ENCODE measurements at regions not wholly inside any gene's neighbourhood (a gene's known extent, or its start where the extent isn't known, plus 50 kb on each side); places are given as distances from the start of the nearest gene placed in this dataset.

- no peak overlapping the region for H3K4me3 ChIP-seq
- WGBS (ENCODE audit: insufficient coverage, low coverage, missing lambda C conversion rate) = 2% methylated on average over 7 of the region's 7 CpGs
- no TSS peak for BruUV-seq (replicated peaks)
- no peaks in the 10 kb centered on the region for H4K20me1 ChIP-seq (replicated peaks; ENCODE audit: control insufficient read depth, insufficient read depth, low read length)
- no peak overlapping the region for H3K27ac ChIP-seq (ENCODE audit: extremely low read depth, low read depth, low read length)
- no peaks in the 10 kb centered on the region for H3K9me3 ChIP-seq (replicated peaks; ENCODE audit: control insufficient read depth, insufficient read depth, low read depth, low read length)
- H2AFZ ChIP-seq (ENCODE audit: low read depth, low read length) = no peak overlapping the region
- POLR2A ChIA-PET = no interaction called here
- intact Hi-C loops (cut with micrococcal nuclease) = no loop called here
- no peaks in the 10 kb centered on the region for H3K36me3 ChIP-seq (ENCODE audit: control insufficient read depth, insufficient read depth, low read length)
- no peaks in the 10 kb centered on the region for H3K27me3 ChIP-seq (ENCODE audit: control insufficient read depth in 2 of 2, insufficient read depth in 2 of 2, low read length in 2 of 2)
- DNase-seq (ENCODE audit: extremely low read depth in 1 of 4, low spot score in 3 of 4) (no peak), ATAC-seq (no peak), FAIRE-seq (no peak)
- CTCF ChIA-PET (ENCODE audit: low intra/inter-chr PET ratio) = no interaction called here
- H3K79me2 ChIP-seq (ENCODE audit: control insufficient read depth, insufficient read depth, low read length) = no peaks in the 10 kb centered on the region
- no peak overlapping the region for H3K9ac ChIP-seq (ENCODE audit: insufficient read depth in 1 of 2, low read depth in 2 of 2, low read length in 2 of 2)
- H3K4me2 ChIP-seq (ENCODE audit: insufficient read depth, low read length) = no peak overlapping the region
- H3K9me1 ChIP-seq (ENCODE audit: control insufficient read depth, insufficient read depth, low read length) = no peaks in the 10 kb centered on the region
- in situ Hi-C loops (cut with MboI) = no loop called here
- H3K4me1 ChIP-seq (replicated peaks in 1 of 2; ENCODE audit: control insufficient read depth in 2 of 2, insufficient read depth in 2 of 2, low read length in 2 of 2) = no peaks in the 10 kb centered on the region
- TF ChIP-seq ZFP36 (IDR thresholded peaks at IDR 0.05; ENCODE audit: low read depth, low read length, partially characterized antibody) = no peak
- no peak for TF ChIP-seq ZNF324 (CRISPR knock-in tag; IDR thresholded peaks at IDR 0.05)
- no peak for TF ChIP-seq NUFIP1 (IDR thresholded peaks at IDR 0.05; ENCODE audit: partially characterized antibody)
- TF ChIP-seq NR2F6 (CRISPR knock-in tag; IDR thresholded peaks at IDR 0.05) = no peak
- TF ChIP-seq RBM25 (IDR thresholded peaks at IDR 0.05; ENCODE audit: low read depth, low read length, severe bottlenecking) = no peak
- TF ChIP-seq SRF (CRISPR knock-in tag; IDR thresholded peaks at IDR 0.05) = no peak
- TF ChIP-seq, protein P1, sequence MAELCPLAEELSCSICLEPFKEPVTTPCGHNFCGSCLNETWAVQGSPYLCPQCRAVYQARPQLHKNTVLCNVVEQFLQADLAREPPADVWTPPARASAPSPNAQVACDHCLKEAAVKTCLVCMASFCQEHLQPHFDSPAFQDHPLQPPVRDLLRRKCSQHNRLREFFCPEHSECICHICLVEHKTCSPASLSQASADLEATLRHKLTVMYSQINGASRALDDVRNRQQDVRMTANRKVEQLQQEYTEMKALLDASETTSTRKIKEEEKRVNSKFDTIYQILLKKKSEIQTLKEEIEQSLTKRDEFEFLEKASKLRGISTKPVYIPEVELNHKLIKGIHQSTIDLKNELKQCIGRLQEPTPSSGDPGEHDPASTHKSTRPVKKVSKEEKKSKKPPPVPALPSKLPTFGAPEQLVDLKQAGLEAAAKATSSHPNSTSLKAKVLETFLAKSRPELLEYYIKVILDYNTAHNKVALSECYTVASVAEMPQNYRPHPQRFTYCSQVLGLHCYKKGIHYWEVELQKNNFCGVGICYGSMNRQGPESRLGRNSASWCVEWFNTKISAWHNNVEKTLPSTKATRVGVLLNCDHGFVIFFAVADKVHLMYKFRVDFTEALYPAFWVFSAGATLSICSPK (IDR thresholded peaks at IDR 0.05; ENCODE audit: borderline replicate concordance) = no peak
- no peak for TF ChIP-seq ZNF407 (IDR thresholded peaks at IDR 0.05; ENCODE audit: low read depth)
- TF ChIP-seq USF1 (CRISPR knock-in tag; IDR thresholded peaks at IDR 0.05) = no peak
- TF ChIP-seq GABPB2 (CRISPR knock-in tag; conservative IDR thresholded peaks at IDR 0.05) = no peak
- TF ChIP-seq MXD1 (CRISPR knock-in tag; IDR thresholded peaks at IDR 0.05; ENCODE audit: borderline replicate concordance, poor library complexity, severe bottlenecking) = no peak
Measured at GRCh38 chr13:40311356-40312101, 354.9 kb downstream of the FOXO1 start.
